Esophagus muscularis mucosa (tissue), 3 donors: ENCODE measurements at regions not wholly inside any gene's neighbourhood (a gene's known extent, or its start where the extent isn't known, plus 50 kb on each side); places are given as distances from the start of the nearest gene placed in this dataset.

Experiments used
- CTCF ChIP-seq, 3 experiments: fragments of 200-600 bp in 2 of 3; fragments of 450-650 bp in 1 of 3; sonication (generic) in 2 of 3; IDR thresholded peaks; one replicate each; pipeline ENCODE4 v1.5.1; 2017 to 2019; ENCODE audit warnings: antibody characterized with exemption in 3 of 3, mild to moderate bottlenecking in 2 of 3, moderate library complexity in 1 of 3
- POLR2A ChIP-seq: fragments of 450-650 bp; IDR thresholded peaks from one replicate; pipeline ENCODE4 v1.6.1; 2017; ENCODE audit warnings: antibody characterized with exemption, moderate library complexity, mild to moderate bottlenecking, low read depth

GRCh38 chr11:45391168-45391850 is 105.2 kb upstream of the SYT13 start:
- TF ChIP-seq POLR2A (no peak), CTCF (IDR thresholded peaks at IDR 0.05) (no peak)
